ENCODE measurements at regions not wholly inside any gene's neighbourhood (a gene's known extent, or its start where the extent isn't known, plus 50 kb on each side); places are given as distances from the start of the nearest gene placed in this dataset.
A peak's percentile ranks its signal among the peaks of the same experiment; 100 is the strongest.

DNA sequence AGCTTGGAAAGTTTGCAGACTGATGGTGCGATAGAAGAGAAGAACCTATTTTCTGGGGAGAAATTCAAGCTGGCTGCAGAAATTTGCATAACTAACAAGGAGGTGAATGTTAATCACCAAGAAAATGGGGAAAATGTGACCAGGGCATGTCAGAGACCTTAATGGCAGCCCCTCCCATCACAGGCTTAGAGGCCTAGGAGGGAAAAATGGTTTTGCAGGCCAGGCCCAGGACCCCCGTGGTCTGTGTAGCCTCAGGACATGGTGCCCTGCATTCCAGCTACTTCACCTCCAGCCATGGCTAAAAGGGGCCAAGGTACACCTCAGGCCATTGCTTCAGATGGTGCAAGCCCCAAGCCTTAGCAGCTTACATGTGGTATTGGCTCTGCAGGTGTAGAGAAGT is 207.1 kb upstream of the CXorf66 start:
- no peak for TF ChIP-seq CTCF (IDR thresholded peaks at IDR 0.05; ENCODE audit: low read depth, low read length)
- H3K4me3 ChIP-seq (replicated peaks in 1 of 2; ENCODE audit: low read depth in 2 of 2, low read length in 2 of 2): no peak overlapping the region
- DNase-seq (ENCODE audit: low read depth in 2 of 2): no peak

GRCh38 chrX:140167551-140167950 is 202.2 kb upstream of the CXorf66 start:
- no peak for TF ChIP-seq CTCF (IDR thresholded peaks at IDR 0.05; ENCODE audit: low read depth, low read length)
- H3K4me3 ChIP-seq (replicated peaks in 1 of 2; ENCODE audit: low read depth in 2 of 2, low read length in 2 of 2): no peak overlapping the region
- no peak for DNase-seq (ENCODE audit: low read depth in 2 of 2)

GRCh38 chrX:140165849-140166248 is 200.5 kb upstream of the CXorf66 start:
- no peak overlapping the region for H3K4me3 ChIP-seq (replicated peaks in 1 of 2; ENCODE audit: low read depth in 2 of 2, low read length in 2 of 2)
- TF ChIP-seq CTCF (IDR thresholded peaks at IDR 0.05; ENCODE audit: low read depth, low read length): no peak
- DNase-seq (ENCODE audit: low read depth in 2 of 2): no peak

DNA sequence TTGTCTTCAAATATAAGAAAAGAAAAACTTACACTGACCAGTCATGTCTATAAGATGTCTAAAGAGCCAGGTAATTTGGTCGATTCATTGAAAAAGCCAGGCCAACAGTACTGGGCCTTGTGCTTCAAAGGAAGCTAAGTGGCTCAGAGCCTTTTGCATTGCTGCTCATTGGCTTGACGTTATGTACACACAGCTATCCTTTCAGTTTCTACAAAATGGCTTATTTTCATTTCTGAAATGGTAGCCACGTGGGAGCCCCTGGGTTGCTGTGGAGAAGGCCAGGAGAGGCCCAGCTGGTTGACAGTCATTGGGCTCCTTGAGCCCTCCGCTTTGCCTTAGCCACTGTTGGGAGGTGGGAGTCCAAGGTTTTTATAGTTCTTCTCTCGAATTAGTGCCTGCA is 199.1 kb upstream of the CXorf66 start:
- no peak for TF ChIP-seq CTCF (IDR thresholded peaks at IDR 0.05; ENCODE audit: low read depth, low read length)
- DNase-seq (ENCODE audit: low read depth in 2 of 2): no peak
- H3K4me3 ChIP-seq (replicated peaks in 1 of 2; ENCODE audit: low read depth in 2 of 2, low read length in 2 of 2): no peak overlapping the region

- TF ChIP-seq CTCF (IDR thresholded peaks at IDR 0.05; ENCODE audit: low read depth, low read length): no peak
These were observed 198.2 kb upstream of the CXorf66 start for GRCh38 chrX:140163371-140164159.

GRCh38 chrX:140157611-140158010 is 192.3 kb upstream of the CXorf66 start:
- TF ChIP-seq CTCF (IDR thresholded peaks at IDR 0.05; ENCODE audit: low read depth, low read length): no peak
- DNase-seq (ENCODE audit: low read depth in 2 of 2): peak; percentile 29 to 34

More at GRCh38 chrX:140163371-140164159, 198.2 kb upstream of the CXorf66 start:
- DNase-seq (ENCODE audit: low read depth in 2 of 2): peak; percentile 2 to 3
- H3K4me3 ChIP-seq (replicated peaks in 1 of 2; ENCODE audit: low read depth in 2 of 2, low read length in 2 of 2): no peak overlapping the region

DNA sequence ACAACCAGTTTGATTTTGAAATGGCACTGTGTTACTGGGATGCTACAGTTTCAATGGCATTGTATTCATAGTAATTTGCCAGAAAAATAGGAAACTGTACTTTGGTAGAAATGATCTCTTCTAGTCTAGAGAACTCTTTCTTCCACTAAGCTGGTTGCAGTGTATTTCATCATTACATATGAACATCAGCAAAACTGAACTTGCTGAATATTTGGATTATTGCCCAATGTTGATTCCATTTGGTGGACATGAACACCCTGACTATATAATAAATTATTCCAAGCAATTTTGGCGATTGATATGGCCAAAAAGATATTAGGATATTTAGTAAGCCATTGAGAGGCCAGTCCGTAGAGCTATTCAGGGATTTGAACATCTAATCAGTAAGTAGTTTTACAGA is 191.8 kb upstream of the CXorf66 start:
- H3K4me3 ChIP-seq (replicated peaks in 1 of 2; ENCODE audit: low read depth in 2 of 2, low read length in 2 of 2): no peak overlapping the region
- no peak for TF ChIP-seq CTCF (IDR thresholded peaks at IDR 0.05; ENCODE audit: low read depth, low read length)
- peak in 1 of 2 donors; percentile 11 for DNase-seq (ENCODE audit: low read depth in 2 of 2)

More at GRCh38 chrX:140157611-140158010, 192.3 kb upstream of the CXorf66 start:
- H3K4me3 ChIP-seq (replicated peaks in 1 of 2; ENCODE audit: low read depth in 2 of 2, low read length in 2 of 2): no peak overlapping the region
